IMR-90 (cell line): ENCODE measurements at regions not wholly inside any gene's neighbourhood (a gene's known extent, or its start where the extent isn't known, plus 50 kb on each side); places are given as distances from the start of the nearest gene placed in this dataset.

Experiments
- ATAC-seq: fragments of 200-7000 bp; cut with Tn5 transposase; 2 replicates; pipeline ENCODE4 v1.9.1; 2020; ENCODE audit warnings: low read depth, mild to moderate bottlenecking, moderate library complexity
- BruUV-seq: library from RNA; stranded (reverse); fragments of 400-500 nt; replicated peaks from 2 replicates; lab custom pipeline; 2021; lab: Mats Ljungman, UMichigan
- CTCF ChIA-PET: fragments of 300-600 bp; formaldehyde crosslinking; extraction: SDS; loops from one replicate; lab custom pipeline; 2021; ENCODE audit warnings: antibody characterized with exemption; lab: Yijun Ruan, JAX
- POLR2A ChIA-PET: fragments of 300-600 bp; sonication (Branson Sonifier 250); formaldehyde crosslinking; loops from one replicate; lab custom pipeline; 2022; ENCODE audit warnings: antibody characterized with exemption; ENCODE audit not compliant: unreplicated experiment; lab: Charles Lee
- DNase-seq: peaks from one replicate; pipeline ENCODE4 v3.0.0; 2013
- H2AFZ ChIP-seq: replicated peaks from 2 replicates; pipeline ENCODE3; 2013; ENCODE audit warnings: low read length, mild to moderate bottlenecking; ENCODE audit not compliant: poor library complexity
- H2AK5ac ChIP-seq: 2 replicates; pipeline ENCODE4 v1.6.1; 2013; ENCODE audit warnings: low read depth, low read length, inconsistent platforms
- H2AK9ac ChIP-seq: replicated peaks from 2 replicates; pipeline ENCODE3; 2013; ENCODE audit warnings: mild to moderate bottlenecking, low read depth, low read length, moderate library complexity; ENCODE audit not compliant: poor library complexity
- H2BK120ac ChIP-seq: 2 replicates; pipeline ENCODE4 v1.6.1; 2013; ENCODE audit warnings: low read depth, low read length, inconsistent platforms
- H2BK15ac ChIP-seq: 3 replicates; pipeline ENCODE4 v1.6.1; 2013; ENCODE audit warnings: low read depth, low read length, inconsistent platforms
- H2BK20ac ChIP-seq: 2 replicates; pipeline ENCODE4 v1.6.1; 2013; ENCODE audit warnings: low read depth, mild to moderate bottlenecking, inconsistent platforms, low read length, moderate library complexity
- H2BK5ac ChIP-seq: 2 replicates; pipeline ENCODE4 v1.6.1; 2013; ENCODE audit warnings: mild to moderate bottlenecking, low read depth, low read length, inconsistent platforms; ENCODE audit not compliant: poor library complexity, severe bottlenecking
- H3K14ac ChIP-seq: replicated peaks from 2 replicates; pipeline ENCODE4 v1.6.1; 2013; ENCODE audit warnings: low read depth, low read length, inconsistent platforms
- H3K18ac ChIP-seq: 2 replicates; pipeline ENCODE4 v1.6.1; 2013; ENCODE audit warnings: low read depth, low read length, control low read depth
- H3K23ac ChIP-seq: 2 replicates; pipeline ENCODE4 v1.6.1; 2013; ENCODE audit warnings: low read depth, low read length, inconsistent platforms
- H3K27ac ChIP-seq: 2 replicates; pipeline ENCODE4 v1.5.1; 2013; ENCODE audit warnings: mild to moderate bottlenecking, control low read depth, low read length; ENCODE audit not compliant: insufficient read depth
- H3K27me3 ChIP-seq: 2 replicates; pipeline ENCODE4 v1.6.1; 2013; ENCODE audit warnings: low read length; ENCODE audit not compliant: control insufficient read depth, insufficient read depth
- H3K36me3 ChIP-seq: 2 replicates; pipeline ENCODE4 v1.6.1; 2013; ENCODE audit warnings: low read length, mixed read lengths; ENCODE audit not compliant: control insufficient read depth, insufficient read depth
- H3K4ac ChIP-seq: 2 replicates; pipeline ENCODE4 v1.6.1; 2013; ENCODE audit warnings: low read depth, low read length, inconsistent platforms
- H3K4me1 ChIP-seq: 2 replicates; pipeline ENCODE4 v1.6.1; 2013; ENCODE audit warnings: low read length, mixed read lengths; ENCODE audit not compliant: control insufficient read depth, insufficient read depth
- H3K4me2 ChIP-seq: 2 replicates; pipeline ENCODE4 v1.6.1; 2013; ENCODE audit warnings: low read depth, mild to moderate bottlenecking, control low read depth, low read length, moderate library complexity
- H3K4me3 ChIP-seq: 2 replicates; pipeline ENCODE4 v1.5.1; 2013; ENCODE audit warnings: low read depth, mild to moderate bottlenecking, control low read depth, low read length, moderate library complexity; ENCODE audit not compliant: insufficient read depth
- H3K56ac ChIP-seq: 2 replicates; pipeline ENCODE4 v1.6.1; 2013; ENCODE audit warnings: low read length, inconsistent platforms; ENCODE audit not compliant: insufficient read depth; ENCODE audit errors: extremely low read depth
- H3K79me1 ChIP-seq, 2 experiments: 2 replicates each; pipeline ENCODE4 v1.6.1; 2013; ENCODE audit warnings: low read length in 2 of 2, inconsistent platforms in 1 of 2, low read depth in 1 of 2
- H3K9ac ChIP-seq: 2 replicates; pipeline ENCODE4 v1.6.1; 2013; ENCODE audit warnings: low read depth, low read length, control low read depth
- H3K9me1 ChIP-seq: 2 replicates; pipeline ENCODE4 v1.6.1; 2013; ENCODE audit warnings: low read length, inconsistent platforms; ENCODE audit not compliant: insufficient read depth
- H3K9me3 ChIP-seq: 2 replicates; pipeline ENCODE4 v1.6.1; 2013; ENCODE audit warnings: low read length; ENCODE audit not compliant: control insufficient read depth, insufficient read depth
- H4K20me1 ChIP-seq: 2 replicates; pipeline ENCODE4 v1.6.1; 2013; ENCODE audit warnings: low read length, inconsistent platforms; ENCODE audit not compliant: insufficient read depth
- H4K5ac ChIP-seq: 2 replicates; pipeline ENCODE4 v1.6.1; 2013; ENCODE audit warnings: mild to moderate bottlenecking, low read depth, low read length, control low read depth
- H4K8ac ChIP-seq, 2 experiments: 2 replicates each; pipeline ENCODE4 v1.6.1; 2013; ENCODE audit warnings: low read depth in 2 of 2, low read length in 2 of 2, control low read depth in 1 of 2, inconsistent platforms in 1 of 2
- H4K91ac ChIP-seq: 2 replicates; pipeline ENCODE4 v1.6.1; 2013; ENCODE audit warnings: low read depth, low read length, inconsistent platforms; ENCODE audit not compliant: insufficient read depth
- BHLHE40 ChIP-seq: fragments of 150-350 bp; IDR thresholded peaks from 2 replicates; pipeline ENCODE4 v1.6.1; 2016; ENCODE audit warnings: mild to moderate bottlenecking, low read depth, low read length
- CEBPB ChIP-seq: IDR thresholded peaks from 2 replicates; pipeline ENCODE4 v1.6.1; 2012; ENCODE audit warnings: low read depth, low read length, improper control_type of control experiment
- CHD1 ChIP-seq: IDR thresholded peaks from 2 replicates; pipeline ENCODE4 v1.6.1; 2012; ENCODE audit warnings: low read depth, low read length, improper control_type of control experiment
- FOS ChIP-seq: fragments of 150-350 bp; IDR thresholded peaks from 2 replicates; pipeline ENCODE4 v1.6.1; 2016; ENCODE audit warnings: low read depth, low read length
- MAFK ChIP-seq: IDR thresholded peaks from 2 replicates; pipeline ENCODE4 v1.6.1; 2012; ENCODE audit warnings: low read depth, low read length, improper control_type of control experiment
- MAZ ChIP-seq: IDR thresholded peaks from 2 replicates; pipeline ENCODE4 v1.6.1; 2012; ENCODE audit warnings: low read depth, mild to moderate bottlenecking, low read length, improper control_type of control experiment, moderate library complexity, borderline replicate concordance
- NFE2L2 ChIP-seq: fragments of 150-350 bp; IDR thresholded peaks from 2 replicates; pipeline ENCODE4 v1.6.1; 2016; ENCODE audit warnings: low read depth, mild to moderate bottlenecking, low read length
- POLR2A ChIP-seq: IDR thresholded peaks from 2 replicates; pipeline ENCODE4 v1.6.1; 2012; ENCODE audit warnings: mild to moderate bottlenecking, low read depth, low read length
- RFX5 ChIP-seq: IDR thresholded peaks from 2 replicates; pipeline ENCODE4 v1.8.0; 2012; ENCODE audit warnings: low read depth, mild to moderate bottlenecking, low read length, moderate library complexity
- SMC3 ChIP-seq: fragments of 150-350 bp; IDR thresholded peaks from 2 replicates; pipeline ENCODE4 v1.6.1; 2016; ENCODE audit warnings: low read depth, mild to moderate bottlenecking, antibody characterized with exemption, low read length, moderate library complexity
- WGBS, 2 experiments: methylation state at CpG; one replicate each; pipeline versions ENCODE4 v1.1.5 to v1.1.7; 2013; ENCODE audit warnings: missing lambda C conversion rate in 2 of 2; ENCODE audit not compliant: insufficient read length in 1 of 2; ENCODE audit errors: extremely low coverage in 2 of 2; 5-methylcytosine and 5-hydroxymethylcytosine counted together
- dilution Hi-C: fragments of 300-500 bp; cut with HindIII; formaldehyde crosslinking; loops from one replicate; pipeline ENCODE4 v1.14.3; 2018; ENCODE audit warnings: low sequenced_read_pairs; ENCODE audit not compliant: unreplicated experiment
- in situ Hi-C: fragments of 300-500 bp; cut with MboI; formaldehyde crosslinking; loops from 3 replicates; pipeline ENCODE4 v1.14.3; 2019; ENCODE audit warnings: low sequenced_read_pairs, inconsistent platforms, mixed read lengths
- intact Hi-C: fragments of 100-400 bp; cut with micrococcal nuclease; formaldehyde crosslinking; loops from 2 replicates; pipeline ENCODE4 v1.10.0; 2022
- TF ChIP-seq, protein P1 (sequence below): fragments of 150-350 bp; IDR thresholded peaks from 2 replicates; pipeline ENCODE4 v1.6.1; 2016; ENCODE audit warnings: low read depth, mild to moderate bottlenecking, low read length, moderate library complexity, borderline replicate concordance
- TF ChIP-seq, protein P2 (sequence below): fragments of 150-350 bp; IDR thresholded peaks from 2 replicates; pipeline ENCODE4 v1.6.1; 2017; ENCODE audit warnings: mild to moderate bottlenecking, antibody characterized with exemption, low read length, low read depth
- TF ChIP-seq, protein P3 (sequence below): conservative IDR thresholded peaks from 2 replicates; pipeline ENCODE4 v1.5.1; 2012; ENCODE audit warnings: mild to moderate bottlenecking, low read depth, low read length, improper control_type of control experiment

DNA sequence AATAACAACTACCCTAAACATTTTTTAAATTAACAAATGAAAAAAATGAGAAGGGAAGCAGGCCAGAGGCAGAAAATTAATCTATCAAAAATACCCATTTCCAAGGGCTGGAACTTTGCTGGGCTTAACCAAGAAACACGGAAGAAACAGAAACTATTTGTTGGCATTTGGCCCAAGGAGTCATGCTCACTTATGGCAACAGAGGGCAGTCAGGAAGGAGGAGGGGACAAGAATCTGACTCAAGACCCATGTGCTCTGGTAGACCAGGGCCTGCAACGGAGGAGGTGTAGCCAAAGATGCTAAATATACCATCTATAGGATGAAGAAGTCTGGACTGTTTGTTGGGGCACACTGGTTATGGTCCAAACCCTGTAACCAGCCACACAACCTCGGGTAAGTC, 496.7 kb downstream of the COG6 start:
- H4K5ac ChIP-seq = no peak overlapping the region
- H3K18ac ChIP-seq = no peak overlapping the region
- intact Hi-C loops (no loop called here), in situ Hi-C loops (no loop called here), dilution Hi-C loops (no loop called here)
- H3K56ac ChIP-seq = no peak overlapping the region
- H2BK20ac ChIP-seq = no peak overlapping the region
- H3K27me3 ChIP-seq = no peaks in the 10 kb centered on the region
- H2AK5ac ChIP-seq = no peak overlapping the region
- H3K14ac ChIP-seq = no peak overlapping the region
- no peak overlapping the region for H3K4ac ChIP-seq
- POLR2A ChIA-PET = no interaction called here
- no peak overlapping the region for H2AFZ ChIP-seq
- no peak overlapping the region for H3K23ac ChIP-seq
- H4K91ac ChIP-seq = no peak overlapping the region
- ATAC-seq (no peak), DNase-seq (peak; percentile 49)
- H3K4me2 ChIP-seq = no peak overlapping the region
- H2BK5ac ChIP-seq = no peak overlapping the region
- TF ChIP-seq, protein P1, sequence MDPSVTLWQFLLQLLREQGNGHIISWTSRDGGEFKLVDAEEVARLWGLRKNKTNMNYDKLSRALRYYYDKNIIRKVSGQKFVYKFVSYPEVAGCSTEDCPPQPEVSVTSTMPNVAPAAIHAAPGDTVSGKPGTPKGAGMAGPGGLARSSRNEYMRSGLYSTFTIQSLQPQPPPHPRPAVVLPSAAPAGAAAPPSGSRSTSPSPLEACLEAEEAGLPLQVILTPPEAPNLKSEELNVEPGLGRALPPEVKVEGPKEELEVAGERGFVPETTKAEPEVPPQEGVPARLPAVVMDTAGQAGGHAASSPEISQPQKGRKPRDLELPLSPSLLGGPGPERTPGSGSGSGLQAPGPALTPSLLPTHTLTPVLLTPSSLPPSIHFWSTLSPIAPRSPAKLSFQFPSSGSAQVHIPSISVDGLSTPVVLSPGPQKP = no peak
- TF ChIP-seq CEBPB = no peak
- TF ChIP-seq FOS = no peak
- TF ChIP-seq CHD1 = no peak
- TF ChIP-seq RFX5 = no peak
- TF ChIP-seq, protein P2, sequence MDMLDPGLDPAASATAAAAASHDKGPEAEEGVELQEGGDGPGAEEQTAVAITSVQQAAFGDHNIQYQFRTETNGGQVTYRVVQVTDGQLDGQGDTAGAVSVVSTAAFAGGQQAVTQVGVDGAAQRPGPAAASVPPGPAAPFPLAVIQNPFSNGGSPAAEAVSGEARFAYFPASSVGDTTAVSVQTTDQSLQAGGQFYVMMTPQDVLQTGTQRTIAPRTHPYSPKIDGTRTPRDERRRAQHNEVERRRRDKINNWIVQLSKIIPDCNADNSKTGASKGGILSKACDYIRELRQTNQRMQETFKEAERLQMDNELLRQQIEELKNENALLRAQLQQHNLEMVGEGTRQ = no peak
- TF ChIP-seq MAFK = no peak
- TF ChIP-seq, protein P3, sequence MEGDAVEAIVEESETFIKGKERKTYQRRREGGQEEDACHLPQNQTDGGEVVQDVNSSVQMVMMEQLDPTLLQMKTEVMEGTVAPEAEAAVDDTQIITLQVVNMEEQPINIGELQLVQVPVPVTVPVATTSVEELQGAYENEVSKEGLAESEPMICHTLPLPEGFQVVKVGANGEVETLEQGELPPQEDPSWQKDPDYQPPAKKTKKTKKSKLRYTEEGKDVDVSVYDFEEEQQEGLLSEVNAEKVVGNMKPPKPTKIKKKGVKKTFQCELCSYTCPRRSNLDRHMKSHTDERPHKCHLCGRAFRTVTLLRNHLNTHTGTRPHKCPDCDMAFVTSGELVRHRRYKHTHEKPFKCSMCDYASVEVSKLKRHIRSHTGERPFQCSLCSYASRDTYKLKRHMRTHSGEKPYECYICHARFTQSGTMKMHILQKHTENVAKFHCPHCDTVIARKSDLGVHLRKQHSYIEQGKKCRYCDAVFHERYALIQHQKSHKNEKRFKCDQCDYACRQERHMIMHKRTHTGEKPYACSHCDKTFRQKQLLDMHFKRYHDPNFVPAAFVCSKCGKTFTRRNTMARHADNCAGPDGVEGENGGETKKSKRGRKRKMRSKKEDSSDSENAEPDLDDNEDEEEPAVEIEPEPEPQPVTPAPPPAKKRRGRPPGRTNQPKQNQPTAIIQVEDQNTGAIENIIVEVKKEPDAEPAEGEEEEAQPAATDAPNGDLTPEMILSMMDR = no peak
- TF ChIP-seq SMC3 = no peak
- no peak for TF ChIP-seq BHLHE40
- no peak for TF ChIP-seq MAZ
- TF ChIP-seq NFE2L2 = no peak
- TF ChIP-seq POLR2A = no peak
- no CpG with 5 or more reads among the region's 3 CpGs for WGBS, 2 experiments
- CTCF ChIA-PET = no interaction called here
- no peaks in the 10 kb centered on the region for H4K20me1 ChIP-seq
- no peak overlapping the region for H2AK9ac ChIP-seq
- H3K9me3 ChIP-seq = no peaks in the 10 kb centered on the region
- H2BK15ac ChIP-seq = no peak overlapping the region
- H3K27ac ChIP-seq = no peak overlapping the region
- H3K9ac ChIP-seq = no peak overlapping the region
- no peaks in the 10 kb centered on the region for H3K79me1 ChIP-seq
- no peak overlapping the region for H2BK120ac ChIP-seq
- no peak overlapping the region for H4K8ac ChIP-seq
- no peaks in the 10 kb centered on the region for H3K4me1 ChIP-seq
- no peak overlapping the region for H3K4me3 ChIP-seq
- H3K9me1 ChIP-seq = no peaks in the 10 kb centered on the region
- BruUV-seq = no TSS peak
- no peaks in the 10 kb centered on the region for H3K36me3 ChIP-seq
